Fibroblast of skin of back (primary cell): ENCODE measurements at regions not wholly inside any gene's neighbourhood (a gene's known extent, or its start where the extent isn't known, plus 50 kb on each side); places are given as distances from the start of the nearest gene placed in this dataset.
A peak's percentile ranks its signal among the peaks of the same experiment; 100 is the strongest.
"Not testable (repeated sequence)": the region's sequence is repeated elsewhere in the genome, so short reads cannot be mapped to it uniquely, and the experiment has no call there.

Source experiments
- DNase-seq: peaks from one replicate; pipeline ENCODE4 v3.0.0-alpha.2; 2013

DNA sequence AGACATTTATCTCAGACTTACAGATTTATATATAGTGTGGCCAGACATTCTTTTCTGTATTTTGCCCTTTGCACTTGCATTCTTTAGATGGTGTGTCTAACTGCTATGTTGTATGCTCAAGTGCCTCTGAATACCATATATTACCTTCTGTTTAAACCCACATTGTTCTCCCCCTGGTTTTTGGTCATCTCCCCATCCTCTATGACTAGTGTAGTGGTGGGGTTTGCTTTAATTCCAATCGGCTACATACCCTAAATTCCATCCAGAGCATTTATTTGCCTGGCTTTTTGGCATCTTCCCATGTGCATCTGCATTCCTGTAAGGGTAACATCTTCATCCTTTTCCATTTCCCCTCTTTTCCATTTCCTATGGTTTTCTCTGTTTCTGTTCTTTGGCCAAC, 271.0 kb upstream of the SLC30A5 start:
- DNase-seq, result peak; percentile 37

DNA sequence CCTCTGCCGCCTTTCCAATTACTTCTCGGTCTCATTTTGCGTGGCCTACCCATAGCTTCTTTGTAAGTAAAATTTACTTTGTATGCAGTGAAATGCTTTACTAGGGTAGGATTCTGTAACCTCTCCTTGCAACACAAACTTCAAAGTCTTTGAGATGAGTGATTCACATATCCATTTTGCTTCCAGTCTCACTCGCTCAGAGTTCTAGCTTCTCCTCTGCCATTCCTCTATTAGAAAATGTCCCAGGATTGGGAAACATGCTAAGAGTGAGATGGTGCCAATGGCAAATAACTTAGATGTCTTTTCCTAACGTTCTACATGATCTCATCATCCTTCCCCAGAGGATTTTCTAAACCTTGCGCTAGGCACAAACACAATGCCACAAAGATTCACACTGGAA, 270.5 kb upstream of the SLC30A5 start:
- no peak for DNase-seq

DNA sequence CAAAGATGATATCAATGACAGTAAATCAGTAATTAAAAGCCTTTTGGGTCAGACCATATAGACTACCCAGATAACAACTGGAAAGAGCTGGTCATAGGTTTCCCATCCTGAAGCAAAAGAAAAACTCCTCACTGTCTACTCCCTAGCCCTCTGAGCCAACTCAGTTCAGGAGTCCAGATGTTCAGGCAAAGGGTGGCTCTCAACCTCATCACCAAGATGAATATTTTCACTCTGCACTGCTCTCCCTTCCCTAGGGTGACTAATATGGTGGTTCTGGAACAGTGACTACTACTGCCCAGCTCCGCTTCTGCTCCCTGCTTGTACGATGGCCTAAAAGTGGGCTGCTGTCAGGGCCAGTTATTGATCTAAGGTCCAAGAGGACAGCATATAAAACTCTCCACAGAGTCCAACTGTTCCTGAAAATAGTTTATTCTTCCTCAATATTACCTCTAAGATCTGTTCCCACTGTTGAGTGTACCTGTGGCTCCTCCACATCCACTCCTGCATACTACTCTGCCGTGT, 263.4 kb upstream of the SLC30A5 start:
- DNase-seq, result no peak

DNA sequence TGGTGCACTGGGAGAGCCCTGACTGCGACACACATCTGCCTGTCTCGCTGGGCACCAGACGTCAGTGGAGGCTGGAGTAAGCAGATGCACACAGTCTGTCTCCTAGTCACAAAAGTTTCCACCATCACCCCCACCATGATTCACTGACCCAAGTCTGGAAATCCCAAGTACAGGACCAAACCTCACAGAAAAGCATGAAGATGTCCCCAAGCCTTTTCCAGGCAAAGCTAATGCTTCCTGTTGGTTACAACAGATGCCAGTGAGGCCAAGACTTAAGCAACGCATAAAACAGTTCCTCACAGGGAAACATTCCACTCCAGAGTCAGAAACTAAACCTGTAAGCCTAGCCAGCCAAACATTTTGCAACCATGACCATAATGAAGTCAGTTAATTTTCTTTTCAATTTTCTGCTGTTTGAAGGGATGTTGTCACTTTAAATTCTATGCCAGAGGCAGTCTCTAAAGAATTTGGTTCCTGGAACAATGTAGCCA, 259.3 kb upstream of the SLC30A5 start:
- DNase-seq, result no peak

DNA sequence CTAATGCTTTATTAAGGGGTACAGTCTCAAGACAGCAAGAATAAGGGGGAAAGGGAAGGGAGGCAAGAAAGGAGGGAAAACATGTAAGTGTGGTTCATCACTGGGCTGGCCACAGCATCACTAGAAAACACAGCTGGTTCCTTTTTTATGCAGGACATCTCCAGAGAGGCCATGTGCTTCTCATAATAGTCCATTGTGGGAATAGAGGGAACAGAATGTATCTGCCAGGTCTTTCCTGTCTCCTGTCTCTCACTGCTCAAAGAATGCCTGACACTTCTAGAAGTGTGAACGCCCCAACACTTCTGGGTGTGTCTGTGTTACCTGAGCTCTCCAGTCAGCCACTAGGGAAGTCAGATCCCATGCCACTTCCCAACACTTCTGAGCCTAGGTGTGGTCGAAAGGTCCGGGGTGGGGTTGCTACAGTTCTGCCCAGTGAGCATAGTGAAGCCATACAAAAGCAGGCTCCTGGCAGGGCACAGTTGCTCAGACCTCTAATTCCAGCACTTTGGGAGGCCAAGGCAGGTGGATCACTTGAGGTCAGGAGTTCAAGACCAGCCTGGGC, 255.6 kb upstream of the SLC30A5 start:
- DNase-seq, result no peak

DNA sequence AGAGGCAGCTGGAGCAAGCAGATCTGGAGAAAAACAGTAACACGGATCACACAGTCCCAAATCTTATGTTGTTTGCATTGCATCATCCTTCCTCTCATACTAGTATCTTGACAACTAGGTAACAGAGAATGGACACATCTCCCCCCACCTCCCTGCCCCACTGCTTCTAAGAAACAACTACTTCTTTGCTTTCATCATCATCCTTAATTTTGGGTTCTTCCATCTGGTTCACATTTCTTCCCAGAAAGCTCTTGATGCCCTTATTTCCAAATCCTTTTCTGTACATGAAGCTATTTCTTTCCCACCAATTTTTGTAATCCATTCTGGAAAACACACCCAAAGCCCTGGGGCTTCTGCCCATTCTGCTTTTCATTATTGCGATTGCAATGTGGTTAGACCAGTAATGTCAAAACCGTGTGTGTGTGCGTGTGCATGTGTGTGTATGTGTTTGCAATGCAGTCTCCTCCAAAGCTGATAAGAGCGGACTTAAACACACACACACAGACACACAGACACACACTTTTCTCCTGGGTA, 254.7 kb upstream of the SLC30A5 start:
- peak; percentile 39 for DNase-seq

DNA sequence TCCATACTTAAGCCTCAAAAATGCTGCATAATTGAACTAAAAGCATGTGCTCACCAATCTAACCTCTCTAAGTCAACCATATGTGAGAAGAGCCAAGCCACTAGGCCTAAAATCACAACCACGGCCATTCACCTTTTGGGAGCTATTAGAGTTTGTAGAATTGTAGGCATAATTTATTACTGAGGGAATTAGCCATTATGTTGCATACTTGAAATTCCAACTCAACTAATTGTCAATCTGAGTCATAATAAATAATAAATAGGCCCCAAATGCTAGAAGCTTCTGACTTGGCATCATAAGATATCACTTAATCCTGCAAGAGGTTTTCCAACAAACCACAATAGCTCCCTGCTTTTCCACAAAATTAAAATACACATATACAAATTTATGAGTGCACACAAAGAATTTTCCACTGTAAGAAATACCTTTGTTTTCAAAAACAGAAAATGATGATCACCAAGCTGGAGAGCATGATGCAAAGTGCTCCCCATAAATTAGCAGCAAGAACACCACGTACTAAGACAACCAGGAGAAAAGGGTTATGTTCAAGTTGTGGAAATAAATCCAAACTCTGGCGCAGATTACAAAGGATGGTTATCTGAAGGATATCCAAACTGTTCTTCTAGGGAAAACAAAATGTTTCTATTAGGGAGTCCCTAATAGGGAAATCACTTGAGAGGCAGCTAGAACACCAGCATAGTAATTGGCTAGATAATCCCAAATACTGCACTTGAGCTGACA, 250.0 kb upstream of the SLC30A5 start:
- DNase-seq, result no peak

DNA sequence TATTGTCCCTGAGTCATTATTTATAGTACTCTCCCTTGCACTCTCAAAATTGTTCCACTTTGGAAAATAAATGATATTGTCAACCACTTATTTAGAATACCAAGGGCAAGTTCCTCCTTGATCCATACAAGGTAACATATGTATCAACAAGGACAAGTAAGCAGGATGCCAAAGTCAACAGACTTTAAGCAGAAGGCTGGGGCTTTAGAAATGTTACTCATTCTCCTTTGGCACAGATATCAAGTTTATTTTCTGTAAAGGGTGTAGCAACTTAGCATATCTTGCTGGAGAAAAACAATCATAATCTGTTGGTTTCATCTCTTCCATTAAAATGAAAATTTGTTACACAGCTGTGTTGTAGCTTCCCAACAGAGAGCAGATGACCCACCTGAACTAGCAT, 248.7 kb upstream of the SLC30A5 start:
- peak; percentile 27 for DNase-seq

DNA sequence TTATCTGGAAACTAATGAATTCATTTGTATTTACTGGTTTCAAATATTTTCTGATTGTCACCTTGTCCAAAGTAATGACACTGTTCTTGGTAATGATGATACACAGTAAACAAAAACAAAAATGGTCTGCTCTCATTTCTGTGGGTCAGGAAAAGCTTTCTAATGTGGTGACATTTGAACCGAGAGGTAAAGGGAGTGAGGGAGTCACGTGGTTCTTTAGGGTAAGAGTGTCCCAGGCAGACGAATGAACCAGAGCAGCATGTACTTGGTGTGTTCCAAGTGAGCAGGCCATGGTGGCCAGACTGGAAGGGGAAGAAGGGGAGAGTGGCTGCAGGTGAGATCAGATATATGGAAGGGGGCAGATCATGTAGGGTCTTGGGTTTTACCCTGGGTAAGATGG, 247.0 kb upstream of the SLC30A5 start:
- no peak for DNase-seq

DNA sequence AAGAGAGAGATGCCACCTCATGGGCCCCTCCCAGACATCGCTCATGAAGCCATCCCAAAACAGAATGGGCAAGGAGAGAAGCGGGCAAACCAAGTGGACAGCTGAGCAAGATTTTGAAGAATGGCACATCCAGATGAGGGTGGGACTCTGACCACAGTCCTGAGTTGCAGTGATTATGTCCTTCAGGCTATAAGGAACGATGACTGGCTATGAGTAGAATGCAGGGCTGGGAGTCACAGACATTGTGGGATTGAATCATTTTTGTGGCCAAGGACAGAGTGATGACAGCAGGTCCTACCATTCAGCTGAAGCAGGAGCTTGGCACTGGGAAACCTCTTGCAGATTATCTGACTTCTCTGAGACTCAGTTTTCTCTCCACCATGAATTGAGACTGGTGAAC, 245.7 kb upstream of the SLC30A5 start:
- peak; percentile 85 for DNase-seq

DNA sequence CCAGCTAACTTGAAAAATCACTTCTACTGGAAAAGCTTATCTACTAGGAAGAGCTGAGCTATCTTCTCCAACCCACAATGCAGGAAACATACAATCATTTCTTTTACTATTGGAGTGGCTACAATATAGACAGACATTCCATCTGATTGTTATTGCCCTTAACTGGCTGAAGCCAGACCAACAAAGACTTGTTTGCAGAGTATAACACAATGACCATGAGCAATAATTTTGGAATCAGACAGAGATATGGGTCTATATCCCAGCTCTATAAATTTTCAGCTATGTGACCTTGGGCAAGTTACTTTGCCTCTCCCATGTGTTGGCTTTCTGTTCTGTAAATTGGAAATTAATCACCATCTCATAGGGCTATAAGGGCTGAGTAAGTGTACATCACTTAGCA, 244.7 kb upstream of the SLC30A5 start:
- no peak for DNase-seq

DNA sequence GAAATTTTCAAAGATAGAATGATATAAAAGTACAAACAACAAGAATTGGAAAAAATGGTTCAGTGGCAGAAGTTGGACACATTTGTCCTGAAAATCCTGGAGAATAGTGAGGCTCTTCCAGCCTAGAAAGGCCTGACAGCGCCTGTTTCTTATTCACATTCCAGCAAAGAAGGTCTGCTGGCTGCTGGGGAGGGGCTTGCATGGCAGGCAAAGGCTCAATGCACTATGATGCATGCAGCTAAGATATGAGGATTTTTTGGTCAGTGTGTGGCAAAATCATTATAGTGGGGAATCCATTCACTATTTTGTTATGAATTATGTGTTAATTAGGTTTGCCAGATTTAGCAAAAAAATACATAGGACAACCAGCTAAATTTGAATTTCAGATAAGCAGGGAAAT, 243.9 kb upstream of the SLC30A5 start:
- no peak for DNase-seq

DNA sequence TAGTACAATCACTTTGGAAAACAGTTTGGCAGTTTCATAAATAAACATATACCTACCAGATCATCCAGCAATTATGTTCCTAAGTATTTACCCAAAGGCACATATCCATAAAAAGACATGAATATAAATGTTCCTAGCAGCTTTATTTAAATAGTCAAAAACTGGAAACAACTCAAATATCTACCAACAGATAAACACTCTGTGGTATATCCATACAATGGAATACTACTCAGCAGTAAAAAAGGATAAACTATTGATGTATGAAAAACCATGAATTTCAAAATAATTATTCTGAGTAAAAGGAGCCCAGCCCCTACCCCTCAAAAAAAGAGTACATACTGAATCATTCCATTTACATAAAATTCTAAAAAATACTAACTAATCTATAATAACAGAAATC, 232.7 kb upstream of the SLC30A5 start:
- DNase-seq, result no peak

DNA sequence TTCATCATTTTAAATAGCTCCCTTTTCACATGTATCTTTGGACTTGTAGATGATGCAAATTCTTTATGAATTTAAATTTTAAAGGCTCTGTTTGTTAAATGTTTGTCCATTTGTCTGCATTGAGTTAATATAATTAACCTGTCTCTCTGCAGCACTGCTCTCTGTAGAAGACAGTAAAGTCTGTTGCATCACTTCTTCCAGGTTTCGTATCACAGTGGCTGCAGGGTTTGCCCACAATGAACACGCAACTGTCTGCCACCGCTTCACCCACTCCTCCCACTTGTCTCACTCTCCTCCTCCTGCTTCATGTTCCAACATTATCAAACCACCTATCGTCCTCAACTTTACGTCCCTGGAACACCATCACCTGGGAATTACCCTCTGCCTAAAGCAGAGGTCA, 231.3 kb upstream of the SLC30A5 start:
- no peak for DNase-seq

DNA sequence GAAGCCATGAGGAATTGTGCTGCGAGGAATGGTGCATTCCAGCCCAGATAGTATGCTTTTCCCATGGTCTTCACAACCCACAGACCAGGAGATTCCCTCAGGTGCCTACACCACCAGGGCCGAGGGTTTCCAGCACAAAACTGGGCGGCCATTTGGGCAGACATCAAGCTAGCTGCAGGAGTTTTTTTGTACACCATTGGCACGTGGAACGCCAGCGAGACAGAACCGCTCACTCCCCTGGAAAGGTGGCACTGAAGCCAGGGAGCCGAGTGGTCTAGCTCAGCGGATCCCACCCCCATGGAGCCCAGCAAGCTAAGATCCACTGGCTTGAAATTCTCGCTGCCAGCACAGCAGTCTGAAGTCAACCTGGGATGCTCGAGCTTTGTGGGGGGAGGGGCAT, 228.6 kb upstream of the SLC30A5 start:
- DNase-seq, result not testable (repeated sequence)

DNA sequence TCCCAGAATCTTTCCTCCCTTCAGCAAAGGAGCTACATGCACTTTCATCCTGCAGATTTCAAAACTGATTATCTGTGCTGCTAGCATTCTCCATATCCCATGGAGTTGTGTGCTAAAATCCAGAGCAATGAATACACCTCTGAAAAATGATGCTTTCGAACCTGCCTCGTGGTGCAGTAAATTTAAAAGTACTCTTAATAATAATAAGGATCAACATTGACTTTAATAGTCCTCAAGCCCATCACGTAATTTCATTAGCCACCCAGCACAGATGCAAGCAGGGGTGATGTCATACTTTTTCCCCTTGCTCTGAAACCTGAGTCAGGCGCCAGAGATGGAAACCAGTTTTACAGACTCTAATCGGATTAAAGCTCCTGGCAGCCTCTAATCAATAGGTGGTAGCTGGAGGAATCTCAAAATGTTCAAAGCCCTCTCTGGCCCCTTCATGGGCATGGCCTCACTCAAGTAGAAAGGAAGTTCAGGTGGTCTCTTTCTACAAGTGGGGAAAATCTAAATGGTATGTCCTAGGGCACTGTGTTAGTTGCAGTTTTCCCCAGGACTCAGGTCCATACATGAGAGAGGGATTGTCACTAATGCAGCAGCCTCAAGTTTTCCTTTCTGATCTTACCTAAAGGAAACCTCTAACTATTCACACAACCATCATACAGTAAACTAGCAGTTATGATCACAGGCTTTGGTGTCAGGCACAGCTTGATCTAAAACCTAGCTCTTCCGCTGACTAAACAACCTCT, 221.6 kb upstream of the SLC30A5 start:
- DNase-seq, result no peak

DNA sequence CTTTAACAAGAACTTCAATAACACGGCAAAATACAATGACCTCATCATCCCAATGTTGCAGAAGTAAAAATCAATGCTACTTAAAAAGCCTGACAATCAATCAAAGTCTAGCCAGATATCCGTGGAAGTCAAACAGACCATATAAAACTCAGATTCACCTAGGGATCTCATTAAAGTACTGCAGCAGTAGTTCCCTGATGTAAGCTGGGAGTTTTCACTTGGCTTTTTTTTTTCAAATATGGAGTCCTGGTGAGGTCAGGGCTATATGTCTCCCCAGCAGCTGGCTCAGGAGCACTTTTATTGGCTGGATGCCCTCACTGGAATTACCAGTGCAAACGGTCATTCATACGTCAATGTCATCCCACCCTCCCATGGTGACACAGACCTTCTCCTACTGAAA, 220.6 kb upstream of the SLC30A5 start:
- DNase-seq, result no peak

DNA sequence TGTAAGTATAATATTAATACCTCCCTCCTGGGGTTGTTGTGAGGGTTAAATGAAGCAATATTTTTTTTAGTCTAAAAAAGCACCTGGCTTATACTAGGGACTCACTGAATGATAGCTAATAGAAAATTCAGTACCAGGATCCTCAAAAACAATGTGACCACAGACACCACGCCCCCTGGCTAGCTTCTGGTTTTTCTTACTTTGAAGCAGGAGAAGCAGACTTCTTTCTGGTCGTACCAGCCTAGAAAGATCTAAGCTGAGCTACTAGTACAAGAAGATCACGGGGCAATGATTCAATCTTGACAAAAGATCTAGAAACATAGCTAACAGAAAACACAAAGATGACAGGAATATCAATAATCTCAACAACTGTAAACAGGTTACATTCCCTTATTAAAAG, 218.5 kb upstream of the SLC30A5 start:
- no peak for DNase-seq

DNA sequence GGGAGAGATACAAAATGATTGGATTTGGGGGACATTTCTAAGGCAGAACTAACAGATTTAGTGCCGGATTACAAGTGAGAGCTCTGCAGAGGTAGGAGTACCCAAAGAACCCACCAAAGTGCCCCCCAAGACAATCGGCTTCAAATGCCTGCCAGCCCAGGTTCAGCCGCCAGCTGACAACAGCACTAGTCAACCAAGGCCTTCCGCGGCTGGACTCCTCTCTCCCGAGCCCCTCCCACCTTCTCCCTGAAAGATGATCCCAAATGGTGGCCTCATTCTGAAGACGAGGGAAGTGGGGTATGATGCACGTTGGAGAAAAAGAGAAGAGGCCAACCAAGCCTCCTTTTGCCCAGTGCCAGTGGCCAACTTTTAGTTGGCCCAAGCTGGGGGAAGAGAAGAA, 210.4 kb upstream of the SLC30A5 start:
- DNase-seq, result no peak

DNA sequence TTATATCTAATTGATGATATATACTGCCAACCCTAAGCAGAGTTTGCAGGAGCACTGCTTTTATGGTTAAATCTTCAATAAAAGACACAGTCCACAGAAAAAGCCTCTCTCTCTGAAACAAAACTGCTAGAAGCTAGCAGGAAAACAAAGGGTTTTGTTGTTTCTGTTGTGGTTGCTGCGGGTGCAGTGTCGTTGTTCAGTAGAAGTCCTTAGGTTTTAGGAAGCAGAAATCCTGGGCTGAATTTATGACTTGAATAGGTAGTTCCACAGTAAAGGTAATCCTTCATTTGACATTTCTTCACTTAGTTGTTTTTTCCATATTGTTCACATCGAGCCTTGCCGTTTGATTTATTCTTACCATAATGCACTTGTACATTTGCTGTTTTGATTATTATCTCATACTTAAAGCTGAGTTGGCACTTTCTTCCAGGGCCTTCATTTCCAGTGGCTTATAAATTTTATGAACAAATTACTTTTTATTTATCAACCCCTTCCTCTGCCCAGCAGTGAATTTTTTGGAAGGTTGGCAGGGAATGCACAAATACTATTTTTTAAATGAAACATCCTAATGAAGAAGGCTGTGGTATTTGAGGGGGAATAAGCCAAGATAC, 209.6 kb upstream of the SLC30A5 start:
- no peak for DNase-seq

DNA sequence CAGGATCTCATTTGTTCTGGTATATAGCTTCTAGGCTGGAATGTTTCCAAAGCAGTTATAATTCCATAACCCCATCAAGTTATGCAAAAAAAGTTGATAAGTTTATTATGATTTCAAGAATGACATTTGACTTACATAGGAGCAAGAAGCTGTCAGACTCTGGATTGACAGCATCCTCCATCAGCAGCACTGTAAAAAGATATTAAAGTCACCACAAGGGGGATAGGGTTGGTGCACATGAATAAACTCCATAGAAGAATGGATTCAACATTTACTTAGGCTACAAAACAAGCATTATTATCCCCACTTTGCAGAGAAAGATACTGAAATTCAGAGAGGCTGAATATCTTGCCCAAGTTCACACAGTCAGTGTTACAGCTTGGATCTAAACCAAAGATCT, 208.9 kb upstream of the SLC30A5 start:
- peak; percentile 2 for DNase-seq

DNA sequence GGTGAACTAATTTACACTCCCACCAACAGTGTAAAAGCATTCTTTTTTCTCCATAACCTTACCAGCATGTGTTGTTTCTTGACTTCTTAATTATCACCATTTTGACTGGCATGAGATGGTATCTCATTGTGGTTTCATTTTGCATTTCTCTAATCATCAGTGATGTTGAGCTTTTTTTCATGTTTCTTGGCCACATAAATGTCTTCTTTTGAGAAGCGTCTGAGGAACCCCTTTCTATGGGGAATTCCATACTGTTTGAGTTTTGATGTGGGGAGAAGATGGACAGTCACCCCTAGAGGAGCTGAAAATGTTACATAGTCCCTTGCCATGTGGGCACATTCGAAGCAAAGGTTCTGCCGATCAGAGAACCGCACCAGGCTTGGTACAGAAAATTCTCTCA, 207.0 kb upstream of the SLC30A5 start:
- no peak for DNase-seq

DNA sequence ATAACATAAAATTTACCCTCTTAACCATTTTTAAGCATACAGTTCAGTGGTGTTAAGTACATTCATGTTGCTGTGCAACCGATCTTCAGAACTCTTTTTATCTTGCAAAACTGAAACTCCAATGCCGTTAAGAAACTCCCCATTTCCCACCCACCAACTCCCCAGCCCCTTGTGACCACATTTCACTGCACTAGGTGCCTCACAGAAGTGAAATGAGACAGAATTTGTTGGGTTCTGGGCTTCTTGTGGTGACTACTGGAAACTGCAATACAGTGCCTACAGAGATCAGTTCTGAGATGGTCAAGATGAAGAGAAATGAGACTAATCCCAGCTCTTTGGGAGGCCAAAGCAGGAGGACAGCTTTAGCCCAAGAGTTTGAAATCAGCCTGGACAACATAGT, 202.1 kb upstream of the SLC30A5 start:
- no peak for DNase-seq
